HEK293T (cell line): ENCODE measurements at regions not wholly inside any gene's neighbourhood (a gene's known extent, or its start where the extent isn't known, plus 50 kb on each side); places are given as distances from the start of the nearest gene placed in this dataset.

Source experiments
- CTCF ChIA-PET: fragments of 350-600 bp; formaldehyde crosslinking; extraction: SDS; loops from one replicate; lab custom pipeline; 2021; ENCODE audit warnings: antibody characterized with exemption, inconsistent platforms; lab: Yijun Ruan, JAX
- POLR2A ChIA-PET: fragments of 350-600 bp; formaldehyde crosslinking; extraction: SDS; loops from one replicate; lab custom pipeline; 2020; ENCODE audit warnings: antibody characterized with exemption, inconsistent platforms; lab: Yijun Ruan, JAX
- DNase-seq: peaks from one replicate; pipeline ENCODE4 v3.0.0; 2012; ENCODE audit warnings: mixed read lengths; ENCODE audit errors: extremely low spot score
- ARNT ChIP-seq: fragments of 450-650 bp; IDR thresholded peaks from 2 replicates; pipeline ENCODE4 v1.6.1; 2017; ENCODE audit warnings: mild to moderate bottlenecking
- BHLHE40 ChIP-seq: fragments of 450-650 bp; IDR thresholded peaks from 2 replicates; pipeline ENCODE4 v1.6.1; 2016; ENCODE audit warnings: mild to moderate bottlenecking, moderate library complexity, borderline replicate concordance
- CTBP1 ChIP-seq: fragments of 450-650 bp; IDR thresholded peaks from 2 replicates; pipeline ENCODE4 v1.6.1; 2016; ENCODE audit warnings: borderline replicate concordance
- ELF4 ChIP-seq: fragments of 450-650 bp; IDR thresholded peaks from 2 replicates; pipeline ENCODE4 v1.6.1; 2017; ENCODE audit warnings: antibody characterized with exemption
- FOXA1 ChIP-seq: fragments of 450-650 bp; IDR thresholded peaks from 2 replicates; pipeline ENCODE4 v1.6.1; 2016; ENCODE audit warnings: mild to moderate bottlenecking
- FOXK2 ChIP-seq: fragments of 450-650 bp; IDR thresholded peaks from 2 replicates; pipeline ENCODE4 v1.6.1; 2016; ENCODE audit warnings: mild to moderate bottlenecking
- FOXM1 ChIP-seq: fragments of 450-650 bp; IDR thresholded peaks from 2 replicates; pipeline ENCODE4 v1.6.1; 2017; ENCODE audit warnings: mild to moderate bottlenecking, borderline replicate concordance
- HDGF ChIP-seq: fragments of 450-650 bp; IDR thresholded peaks from 2 replicates; pipeline ENCODE4 v1.6.1; 2017; ENCODE audit warnings: antibody characterized with exemption, borderline replicate concordance
- L3MBTL2 ChIP-seq: fragments of 450-650 bp; conservative IDR thresholded peaks from 2 replicates; pipeline ENCODE4 v1.6.1; 2016; ENCODE audit warnings: mild to moderate bottlenecking
- LEF1 ChIP-seq: fragments of 450-650 bp; IDR thresholded peaks from 2 replicates; pipeline ENCODE4 v1.6.1; 2017; ENCODE audit warnings: mild to moderate bottlenecking, borderline replicate concordance
- NFRKB ChIP-seq: fragments of 450-650 bp; IDR thresholded peaks from 2 replicates; pipeline ENCODE4 v1.6.1; 2016; ENCODE audit warnings: mild to moderate bottlenecking, moderate library complexity
- PKNOX1 ChIP-seq: fragments of 450-650 bp; IDR thresholded peaks from 2 replicates; pipeline ENCODE4 v1.6.1; 2016
- SP1 ChIP-seq: fragments of 450-650 bp; IDR thresholded peaks from 2 replicates; pipeline ENCODE4 v1.6.1; 2017
- SUZ12 ChIP-seq: fragments of 450-650 bp; IDR thresholded peaks from 2 replicates; pipeline ENCODE4 v1.6.1; 2016; ENCODE audit warnings: mild to moderate bottlenecking
- TARDBP ChIP-seq: fragments of 450-650 bp; IDR thresholded peaks from 2 replicates; pipeline ENCODE4 v1.6.1; 2016
- ZNF384 ChIP-seq: fragments of 450-650 bp; IDR thresholded peaks from 2 replicates; pipeline ENCODE4 v1.6.1; 2016

GRCh38 chr14:29078810-29079522, 312.4 kb downstream of the FOXG1 start:
- POLR2A ChIA-PET = no interaction called here
- no peak for DNase-seq
- CTCF ChIA-PET = no interaction called here
- TF ChIP-seq FOXM1 (no peak), FOXA1 (no peak), NFRKB (no peak), ARNT (no peak), LEF1 (no peak), FOXK2 (no peak), CTBP1 (no peak), PKNOX1 (no peak), SUZ12 (no peak), ELF4 (no peak), HDGF (no peak), BHLHE40 (no peak)

- POLR2A ChIA-PET = no interaction called here
- DNase-seq = peak; percentile 56
- CTCF ChIA-PET = interaction anchor here (1.1 kb wide), 1 partner anchor 10 kb away, joined by 4 read pairs; no protein-coding TSS in a partner anchor
- TF ChIP-seq SP1 = no peak
- no peak for TF ChIP-seq PKNOX1
- no peak for TF ChIP-seq NFRKB
- no peak for TF ChIP-seq HDGF
- no peak for TF ChIP-seq FOXM1
- no peak for TF ChIP-seq SUZ12
- TF ChIP-seq BHLHE40 = no peak
- no peak for TF ChIP-seq ARNT
These were observed 319.0 kb downstream of the FOXG1 start for GRCh38 chr14:29085546-29085945.

GRCh38 chr14:29089849-29090248, 323.3 kb downstream of the FOXG1 start:
- ChIA-PET CTCF (interaction anchor here (0.6 kb wide), 1 partner anchor 933 kb away, joined by 3 read pairs; no protein-coding TSS in a partner anchor), POLR2A (no interaction called here)
- TF ChIP-seq L3MBTL2 (no peak), HDGF (no peak), FOXK2 (no peak)
- no peak for DNase-seq

GRCh38 chr14:29092121-29092520, 325.5 kb downstream of the FOXG1 start:
- no peak for DNase-seq
- no peak for TF ChIP-seq BHLHE40
- no peak for TF ChIP-seq PKNOX1
- no peak for TF ChIP-seq HDGF
- no peak for TF ChIP-seq FOXA1
- TF ChIP-seq SUZ12 = no peak
- no peak for TF ChIP-seq L3MBTL2
- no peak for TF ChIP-seq TARDBP
- TF ChIP-seq CTBP1 = no peak
- TF ChIP-seq ZNF384 = no peak
- ChIA-PET CTCF (no interaction called here), POLR2A (no interaction called here)

GRCh38 chr14:29097476-29097875, 330.9 kb downstream of the FOXG1 start:
- no peak for DNase-seq
- no peak for TF ChIP-seq SUZ12
- TF ChIP-seq TARDBP = no peak
- TF ChIP-seq FOXA1 = no peak
- no peak for TF ChIP-seq ELF4
- TF ChIP-seq PKNOX1 = no peak
- TF ChIP-seq SP1 = no peak
- TF ChIP-seq BHLHE40 = no peak
- TF ChIP-seq NFRKB = no peak
- no peak for TF ChIP-seq ZNF384
- TF ChIP-seq L3MBTL2 = no peak
- TF ChIP-seq LEF1 = no peak
- TF ChIP-seq ARNT = no peak
- TF ChIP-seq CTBP1 = no peak
- no peak for TF ChIP-seq FOXM1
- TF ChIP-seq FOXK2 = no peak
- no peak for TF ChIP-seq HDGF
- ChIA-PET POLR2A (no interaction called here), CTCF (no interaction called here)

- ChIA-PET POLR2A (no interaction called here), CTCF (no interaction called here)
These were observed 332.1 kb downstream of the FOXG1 start for GRCh38 chr14:29098656-29099055.

More at GRCh38 chr14:29098656-29099055, 332.1 kb downstream of the FOXG1 start:
- DNase-seq = no peak
- no peak for TF ChIP-seq FOXK2
- no peak for TF ChIP-seq HDGF
- TF ChIP-seq BHLHE40 = no peak
- TF ChIP-seq ZNF384 = no peak
- no peak for TF ChIP-seq FOXA1
- TF ChIP-seq L3MBTL2 = no peak
- no peak for TF ChIP-seq ARNT
- no peak for TF ChIP-seq ELF4
- no peak for TF ChIP-seq FOXM1
- TF ChIP-seq CTBP1 = no peak
- no peak for TF ChIP-seq NFRKB
- no peak for TF ChIP-seq SUZ12
- TF ChIP-seq PKNOX1 = no peak
- TF ChIP-seq LEF1 = no peak
- no peak for TF ChIP-seq SP1
- TF ChIP-seq TARDBP = no peak
